ENCODE measurements at regions not wholly inside any gene's neighbourhood (a gene's known extent, or its start where the extent isn't known, plus 50 kb on each side); places are given as distances from the start of the nearest gene placed in this dataset.
"Not testable (repeated sequence)": the region's sequence is repeated elsewhere in the genome, so short reads cannot be mapped to it uniquely, and the experiment has no call there.

DNA sequence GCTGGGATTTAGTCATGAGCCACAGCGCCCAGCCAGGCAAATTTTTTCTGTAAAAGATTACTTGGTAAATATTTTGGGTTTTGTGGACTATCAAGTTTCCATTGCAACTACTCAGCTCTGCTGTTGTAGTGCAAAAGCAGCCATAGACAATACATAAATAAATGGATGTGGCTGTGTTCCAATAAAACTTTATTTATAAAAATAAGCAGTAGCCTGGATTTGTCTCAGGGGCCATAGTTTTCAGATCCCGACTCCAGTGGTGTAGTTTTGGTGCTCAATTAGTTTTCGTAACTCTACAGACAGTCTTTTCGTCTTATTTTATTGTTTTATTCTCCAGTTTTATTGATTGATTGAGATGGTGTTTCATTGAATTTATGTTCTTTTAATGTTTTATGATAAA, 80.1 kb upstream of the IVNS1ABP start:
- DNase-seq = no peak

DNA sequence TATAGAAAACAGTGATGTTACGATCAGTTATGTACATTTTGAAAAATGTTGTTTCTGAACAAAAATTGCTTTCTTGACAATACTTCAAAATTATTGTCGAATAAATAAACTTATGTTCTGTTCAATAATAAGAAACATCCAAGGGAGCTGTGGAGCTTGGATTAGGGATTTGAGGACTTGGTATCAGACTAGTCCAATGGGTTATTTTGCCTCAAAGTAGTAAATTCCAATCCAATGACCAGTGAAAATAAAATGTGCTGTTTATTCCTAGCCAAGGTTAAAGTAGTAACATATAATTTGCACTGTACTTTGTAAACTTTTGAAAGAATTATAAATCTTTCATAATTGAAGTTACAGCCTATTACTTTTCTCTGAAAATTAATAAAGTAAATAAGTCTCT, 79.1 kb upstream of the IVNS1ABP start:
- DNase-seq = no peak

GRCh38 chr1:185393815-185394214, 76.8 kb upstream of the IVNS1ABP start:
- no peak for DNase-seq

- DNase-seq = no peak
These were observed 76.2 kb upstream of the IVNS1ABP start for GRCh38 chr1:185393205-185393604.

DNA sequence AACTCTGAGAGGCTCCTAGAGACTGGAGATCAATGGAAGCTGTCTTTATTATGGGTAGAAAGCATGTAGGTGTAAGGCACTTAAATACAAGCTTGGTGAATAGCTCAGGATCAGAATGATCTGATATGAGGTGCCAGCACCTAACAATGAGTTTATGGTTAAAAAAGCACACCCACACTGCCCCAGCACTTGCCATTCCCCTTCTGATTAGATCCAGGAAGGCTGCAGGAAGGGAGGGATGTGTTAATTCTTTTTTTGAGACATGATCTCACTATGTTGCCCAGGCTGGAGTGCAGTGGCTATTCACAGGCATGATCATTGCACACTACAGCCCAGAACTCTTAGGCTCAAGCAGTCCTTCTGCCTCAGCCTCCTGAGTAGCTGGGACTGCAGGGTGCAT, 71.8 kb upstream of the IVNS1ABP start:
- peak; percentile 42 for DNase-seq

DNA sequence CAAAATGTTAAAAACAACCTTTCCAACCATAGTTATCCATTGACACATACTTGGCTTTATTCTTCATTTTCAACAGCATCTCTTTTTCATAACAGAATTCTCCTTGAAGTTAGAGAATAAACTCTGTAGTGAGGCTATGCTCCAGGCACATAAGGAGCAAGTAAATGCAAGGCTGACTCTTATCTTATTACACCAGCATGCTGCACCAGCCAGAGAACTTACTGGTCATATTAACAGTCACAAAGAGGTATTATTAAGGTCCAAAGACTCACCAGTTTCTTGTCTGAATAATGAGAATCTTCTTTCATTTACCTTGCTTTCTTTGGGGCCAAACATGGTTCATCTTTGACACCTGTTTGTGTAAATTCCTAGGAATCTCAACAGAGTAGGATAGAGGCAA, 71.3 kb upstream of the IVNS1ABP start:
- DNase-seq = peak; percentile 80

DNA sequence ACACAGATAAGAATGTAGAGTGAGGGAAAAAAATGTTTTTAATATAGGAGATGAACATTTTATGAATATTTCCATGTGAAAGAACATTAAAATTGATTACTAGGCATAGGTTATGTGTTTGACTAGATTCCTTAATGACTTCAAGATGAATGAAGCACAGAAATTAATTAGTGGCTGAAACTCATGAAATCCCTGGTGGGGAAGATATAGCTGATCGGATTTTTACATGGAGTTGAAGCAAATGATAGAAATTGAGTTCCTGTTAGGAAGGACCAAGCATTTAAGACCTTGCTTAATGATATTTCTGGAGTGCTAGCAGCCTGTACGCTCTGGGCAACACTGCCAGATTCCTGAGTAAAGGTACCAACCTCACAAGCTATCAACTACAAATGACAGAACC, 68.9 kb upstream of the IVNS1ABP start:
- DNase-seq = no peak

- DNase-seq = not testable (repeated sequence)
These were observed 66.8 kb upstream of the IVNS1ABP start for GRCh38 chr1:185383805-185384204.

- DNase-seq = no peak
These were observed 60.8 kb upstream of the IVNS1ABP start for GRCh38 chr1:185377831-185378230.

DNA sequence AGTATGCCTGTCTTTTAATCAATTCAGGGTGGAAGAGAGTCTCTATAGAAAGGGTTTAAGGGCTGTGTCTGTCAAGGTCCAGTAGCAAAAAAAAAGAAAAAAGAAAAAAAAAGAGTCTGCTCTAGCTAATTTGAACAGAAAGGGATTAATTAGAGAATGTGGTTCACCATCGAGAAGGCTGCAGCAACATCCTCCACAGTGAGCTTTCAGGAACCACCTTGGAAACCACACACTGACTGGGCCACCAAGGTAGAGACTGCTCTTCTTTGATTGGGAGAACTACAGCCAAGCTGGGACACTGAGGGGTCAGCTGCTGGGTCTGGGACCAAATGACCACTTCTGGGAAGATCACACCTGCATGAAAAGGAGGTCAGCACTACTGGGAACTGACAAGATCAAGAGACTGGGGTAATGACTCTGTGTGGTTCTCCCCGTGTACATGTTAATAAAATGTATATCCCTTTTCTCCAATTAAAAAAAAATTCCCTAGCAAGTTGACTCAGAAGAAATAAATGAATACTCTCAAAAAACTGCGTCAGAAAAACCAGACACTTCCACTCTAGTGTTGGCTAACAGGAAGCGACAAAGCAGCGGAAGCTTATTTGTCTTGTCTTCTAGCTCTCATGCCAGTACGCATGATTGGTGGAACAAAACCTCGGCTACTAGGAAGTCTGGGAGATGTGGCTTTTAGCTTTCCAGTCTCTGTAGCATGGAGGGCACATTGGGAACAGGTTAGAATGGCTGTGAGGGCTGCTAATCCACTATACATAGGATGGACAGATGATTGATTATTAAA, 60.0 kb upstream of the IVNS1ABP start:
- DNase-seq = no peak

- DNase-seq = no peak
These were observed 59.2 kb upstream of the IVNS1ABP start for GRCh38 chr1:185376288-185376687.

DNA sequence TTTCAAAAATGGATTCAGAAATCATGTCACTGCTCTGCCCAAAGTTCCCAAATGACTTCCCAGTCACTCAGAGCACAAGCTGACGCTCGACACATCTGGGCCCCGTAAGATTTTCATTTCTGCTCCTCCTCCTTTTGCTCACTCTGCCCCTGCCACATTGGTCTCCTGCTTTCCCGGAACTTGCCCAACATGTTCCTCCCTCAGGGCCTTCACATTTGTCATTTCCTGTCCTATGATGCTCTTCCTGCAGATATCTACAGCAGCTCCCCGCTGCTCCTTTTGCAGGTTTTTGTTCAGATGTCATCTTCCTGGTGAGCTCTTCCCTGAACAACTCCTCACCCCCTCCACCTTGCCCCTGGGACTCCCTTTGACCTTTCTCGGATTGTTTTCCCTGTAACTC, 58.5 kb upstream of the IVNS1ABP start:
- no peak for DNase-seq

DNA sequence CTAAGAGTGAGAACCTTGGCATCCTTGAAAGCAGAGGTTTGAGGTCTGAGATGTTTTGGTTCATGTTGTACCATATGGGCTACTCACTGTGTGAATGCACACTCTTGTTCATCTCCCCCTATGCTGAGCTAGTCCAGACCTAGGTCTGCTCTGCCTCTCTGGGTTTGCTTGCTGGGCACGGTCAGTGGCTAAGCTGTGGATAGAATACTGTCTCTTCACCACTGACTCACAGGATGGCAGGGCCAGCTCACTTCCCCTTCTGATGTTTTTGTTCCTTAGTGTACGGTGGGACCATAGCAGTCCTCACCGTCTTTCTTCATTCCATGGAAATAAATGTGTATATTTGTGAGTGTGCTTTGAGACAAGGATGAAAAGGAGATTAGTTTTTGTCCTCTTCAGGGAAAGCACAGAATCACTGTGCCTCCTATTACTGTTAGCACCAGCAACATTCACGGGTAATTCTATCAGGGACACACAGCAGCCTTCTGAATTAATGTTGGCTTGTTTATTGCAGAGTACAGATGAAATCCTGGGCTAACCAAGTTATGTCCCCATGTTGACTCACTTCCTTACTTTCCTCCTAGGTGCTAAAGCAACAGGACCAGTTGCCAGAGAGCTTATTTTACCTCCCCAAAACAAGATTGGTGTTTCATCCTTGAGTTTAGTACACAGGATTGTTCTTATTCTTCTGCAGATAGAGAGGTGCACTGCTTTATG, 56.9 kb upstream of the IVNS1ABP start:
- peak; percentile 9 for DNase-seq

DNA sequence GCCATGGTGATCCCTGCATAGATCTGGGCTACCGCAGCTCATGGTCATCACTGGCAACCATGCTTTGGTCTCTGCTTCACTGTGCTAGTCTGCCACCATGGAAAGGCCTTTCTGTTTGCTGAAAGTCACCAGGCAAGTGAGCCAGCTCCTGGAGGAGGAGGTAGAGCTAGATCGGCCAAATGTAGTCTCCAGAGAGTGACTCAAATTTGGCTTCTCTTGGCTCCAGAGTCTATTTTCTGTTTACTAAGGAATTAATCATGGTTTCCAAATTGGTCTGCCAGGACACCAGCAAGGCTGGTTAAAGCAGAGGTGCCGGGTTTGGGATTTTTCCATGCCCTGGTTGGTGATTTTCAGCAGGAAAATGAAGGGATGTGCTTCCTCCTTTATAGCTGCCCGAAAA, 52.7 kb upstream of the IVNS1ABP start:
- DNase-seq = no peak

- DNase-seq = no peak
These were observed 52.0 kb upstream of the IVNS1ABP start for GRCh38 chr1:185368913-185369491.

DNA sequence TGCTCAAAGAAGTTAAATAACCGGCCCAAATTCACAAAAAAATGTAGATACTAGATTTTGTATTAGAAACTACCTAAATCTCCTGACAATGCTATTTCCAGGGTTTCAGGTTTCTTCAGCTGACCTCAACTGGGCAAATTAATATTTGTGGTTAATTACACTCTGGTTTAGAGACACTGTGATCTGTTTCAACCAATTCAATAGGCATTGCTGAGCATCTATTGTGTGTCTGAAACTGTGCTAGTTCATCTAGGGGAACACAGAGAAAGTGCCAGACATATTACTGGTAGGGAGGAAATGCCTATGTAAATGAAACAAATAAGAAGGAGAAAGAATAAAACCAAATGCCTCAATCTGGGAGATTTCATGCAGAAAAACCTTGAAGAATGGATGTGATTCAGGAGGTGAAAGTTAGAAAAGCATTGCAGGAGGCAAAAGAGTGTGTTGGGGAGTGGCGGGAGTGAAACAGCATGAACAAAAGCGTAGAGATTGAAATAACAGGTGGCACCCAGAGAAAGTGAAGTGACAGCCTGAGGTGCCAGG, 51.3 kb upstream of the IVNS1ABP start:
- DNase-seq = no peak

DNA sequence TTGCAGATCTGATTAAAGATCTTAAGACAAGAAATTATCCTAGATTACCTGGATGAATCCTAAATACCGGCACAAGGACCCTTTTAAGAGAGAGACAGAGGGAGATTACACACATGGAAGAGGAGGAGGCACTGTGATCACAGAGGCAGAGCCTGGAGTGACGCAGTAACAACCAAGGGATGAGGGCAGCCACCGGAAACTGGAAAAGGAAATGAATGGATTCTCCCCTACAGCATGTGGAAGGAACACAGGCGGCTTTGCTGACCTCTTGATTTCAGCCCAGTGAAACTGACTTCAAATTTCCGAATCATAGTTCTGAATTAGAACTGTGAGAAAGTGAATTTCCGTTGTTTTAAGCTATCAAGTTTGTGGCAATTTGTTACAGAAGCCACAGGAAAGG, 50.2 kb upstream of the IVNS1ABP start:
- no peak for DNase-seq

All from hematopoietic multipotent progenitor cell treated with erythropoietin and hydrocortisone succinate and interleukin-3 and kit ligand, for 4 days (in vitro differentiated cells).